ENCODE measurements at regions not wholly inside any gene's neighbourhood (a gene's known extent, or its start where the extent isn't known, plus 50 kb on each side); places are given as distances from the start of the nearest gene placed in this dataset.
A peak's percentile ranks its signal among the peaks of the same experiment; 100 is the strongest.

GRCh38 chr4:123615901-123616300, 219.3 kb downstream of the SPRY1 start:
- no peaks in the 10 kb centered on the region for H3K4me1 ChIP-seq (ENCODE audit: control insufficient read depth, extremely low read depth, insufficient read depth, low read length)
- no peak overlapping the region for H3K4me2 ChIP-seq (ENCODE audit: extremely low read depth, insufficient read depth, low read length)
- H4K20me1 ChIP-seq (ENCODE audit: control insufficient read depth, extremely low read depth, insufficient read depth, low read length): no peaks in the 10 kb centered on the region
- no peak overlapping the region for H3K27ac ChIP-seq (ENCODE audit: insufficient read depth, low read length)
- H3K27me3 ChIP-seq (ENCODE audit: control insufficient read depth, insufficient read depth, low read length): no peaks in the 10 kb centered on the region
- H3K9ac ChIP-seq (ENCODE audit: insufficient read depth, low read length): no peak overlapping the region
- no peak for DNase-seq (ENCODE audit: low read depth in 2 of 2)
- H2AFZ ChIP-seq (ENCODE audit: low read length): no peak overlapping the region
- no peaks in the 10 kb centered on the region for H3K79me2 ChIP-seq (ENCODE audit: control insufficient read depth, insufficient read depth, low read length)
- H3K9me3 ChIP-seq (ENCODE audit: control insufficient read depth, insufficient read depth, low read depth, low read length): no peaks in the 10 kb centered on the region
- TF ChIP-seq EZH2 (IDR thresholded peaks at IDR 0.05; ENCODE audit: low read length, missing control alignments) (no peak), CTCF (conservative IDR thresholded peaks at IDR 0.05 in 1 of 2, IDR thresholded peaks at IDR 0.05 in 1 of 2; ENCODE audit: low read depth in 1 of 2, low read length in 2 of 2) (no peak)
- no peaks in the 10 kb centered on the region for H3K36me3 ChIP-seq (ENCODE audit: control insufficient read depth, insufficient read depth, low read length)
- H3K4me3 ChIP-seq (replicated peaks in 1 of 4; ENCODE audit: control extremely low read depth in 1 of 4, insufficient read depth in 1 of 4, low read depth in 3 of 4, low read length in 4 of 4): no peak overlapping the region

GRCh38 chr4:123616951-123617461, 220.4 kb downstream of the SPRY1 start:
- Histone ChIP-seq H3K79me2 (ENCODE audit: control insufficient read depth, insufficient read depth, low read length) (no peaks in the 10 kb centered on the region), H3K27ac (ENCODE audit: insufficient read depth, low read length) (no peak overlapping the region), H3K4me3 (replicated peaks in 1 of 4; ENCODE audit: control extremely low read depth in 1 of 4, insufficient read depth in 1 of 4, low read depth in 3 of 4, low read length in 4 of 4) (no peak overlapping the region), H3K9me3 (ENCODE audit: control insufficient read depth, insufficient read depth, low read depth, low read length) (no peaks in the 10 kb centered on the region), H3K4me2 (ENCODE audit: extremely low read depth, insufficient read depth, low read length) (no peak overlapping the region), H3K36me3 (ENCODE audit: control insufficient read depth, insufficient read depth, low read length) (no peaks in the 10 kb centered on the region), H4K20me1 (ENCODE audit: control insufficient read depth, extremely low read depth, insufficient read depth, low read length) (no peaks in the 10 kb centered on the region), H3K4me1 (ENCODE audit: control insufficient read depth, extremely low read depth, insufficient read depth, low read length) (no peaks in the 10 kb centered on the region), H3K27me3 (ENCODE audit: control insufficient read depth, insufficient read depth, low read length) (no peaks in the 10 kb centered on the region), H3K9ac (ENCODE audit: insufficient read depth, low read length) (no peak overlapping the region), H2AFZ (ENCODE audit: low read length) (no peak overlapping the region)
- TF ChIP-seq EZH2 (IDR thresholded peaks at IDR 0.05; ENCODE audit: low read length, missing control alignments) (no peak), CTCF (conservative IDR thresholded peaks at IDR 0.05 in 1 of 2, IDR thresholded peaks at IDR 0.05 in 1 of 2; ENCODE audit: low read depth in 1 of 2, low read length in 2 of 2) (no peak)
- peak in 1 of 2 donors; percentile 35 for DNase-seq (ENCODE audit: low read depth in 2 of 2)

GRCh38 chr4:123617791-123618190, 221.2 kb downstream of the SPRY1 start:
- no peak for TF ChIP-seq EZH2 (IDR thresholded peaks at IDR 0.05; ENCODE audit: low read length, missing control alignments)
- no peak for TF ChIP-seq CTCF (conservative IDR thresholded peaks at IDR 0.05 in 1 of 2, IDR thresholded peaks at IDR 0.05 in 1 of 2; ENCODE audit: low read depth in 1 of 2, low read length in 2 of 2)
- H3K27me3 ChIP-seq (ENCODE audit: control insufficient read depth, insufficient read depth, low read length): no peaks in the 10 kb centered on the region

More at GRCh38 chr4:123617791-123618190, 221.2 kb downstream of the SPRY1 start:
- H4K20me1 ChIP-seq (ENCODE audit: control insufficient read depth, extremely low read depth, insufficient read depth, low read length): no peaks in the 10 kb centered on the region
- no peak overlapping the region for H3K4me3 ChIP-seq (replicated peaks in 1 of 4; ENCODE audit: control extremely low read depth in 1 of 4, insufficient read depth in 1 of 4, low read depth in 3 of 4, low read length in 4 of 4)
- no peak overlapping the region for H3K9ac ChIP-seq (ENCODE audit: insufficient read depth, low read length)
- H3K9me3 ChIP-seq (ENCODE audit: control insufficient read depth, insufficient read depth, low read depth, low read length): no peaks in the 10 kb centered on the region
- H3K4me2 ChIP-seq (ENCODE audit: extremely low read depth, insufficient read depth, low read length): no peak overlapping the region
- H3K36me3 ChIP-seq (ENCODE audit: control insufficient read depth, insufficient read depth, low read length): no peaks in the 10 kb centered on the region
- H3K27ac ChIP-seq (ENCODE audit: insufficient read depth, low read length): no peak overlapping the region
- no peak for DNase-seq (ENCODE audit: low read depth in 2 of 2)
- H3K79me2 ChIP-seq (ENCODE audit: control insufficient read depth, insufficient read depth, low read length): no peaks in the 10 kb centered on the region
- H2AFZ ChIP-seq (ENCODE audit: low read length): no peak overlapping the region
- H3K4me1 ChIP-seq (ENCODE audit: control insufficient read depth, extremely low read depth, insufficient read depth, low read length): no peaks in the 10 kb centered on the region

Measured in fibroblast of lung (primary cell).